ENCODE measurements at regions not wholly inside any gene's neighbourhood (a gene's known extent, or its start where the extent isn't known, plus 50 kb on each side); places are given as distances from the start of the nearest gene placed in this dataset.

GRCh38 chr14:105982664-105983063 lies 456.3 kb downstream of the TMEM121 start:
- Mint-ChIP-seq H3K9me3 (no peaks in the 10 kb centered on the region), H3K27ac (peak overlapping the region; percentile 80), H3K27me3 (no peaks in the 10 kb centered on the region), H3K4me1 (ENCODE audit: low read depth) (peaks cover 70% of the 10 kb centered on the region), H3K4me3 (no peak overlapping the region), H3K36me3 (ENCODE audit: low read depth) (no peaks in the 10 kb centered on the region)
- ChIA-PET CTCF (no interaction called here), POLR2A (no interaction called here)
- DNase-seq (no peak), ATAC-seq (ENCODE audit: poor library complexity) (no peak)
- Histone ChIP-seq H3K4me1 (ENCODE audit: insufficient read depth, low read length) (peaks cover 52% of the 10 kb centered on the region), H3K27ac (ENCODE audit: low read depth in 1 of 2, low read length in 2 of 2) (no peak overlapping the region), H3K27me3 (ENCODE audit: control insufficient read depth in 1 of 2, insufficient read depth in 2 of 2, low read length in 2 of 2) (no peaks in the 10 kb centered on the region), H3K4me3 (ENCODE audit: low read length) (no peak overlapping the region), H3K9me3 (ENCODE audit: control insufficient read depth in 1 of 2, insufficient read depth in 1 of 2, low read length in 2 of 2) (no peaks in the 10 kb centered on the region), H3K36me3 (ENCODE audit: insufficient read depth, low read length) (no peaks in the 10 kb centered on the region)
- no peak for TF ChIP-seq CTCF (IDR thresholded peaks at IDR 0.05)
- intact Hi-C loops (cut with DNase I, micrococcal nuclease), result no loop called here

- Mint-ChIP-seq H3K4me3 (peak overlapping the region; percentile 77), H3K36me3 (ENCODE audit: low read depth) (no peaks in the 10 kb centered on the region), H3K4me1 (ENCODE audit: low read depth) (peaks cover 65% of the 10 kb centered on the region), H3K27ac (peak overlapping the region; percentile 97), H3K27me3 (no peaks in the 10 kb centered on the region), H3K9me3 (no peaks in the 10 kb centered on the region)
- Histone ChIP-seq H3K4me3 (ENCODE audit: low read length) (no peak overlapping the region), H3K36me3 (ENCODE audit: insufficient read depth, low read length) (no peaks in the 10 kb centered on the region), H3K27ac (ENCODE audit: low read depth in 1 of 2, low read length in 2 of 2) (peak overlapping the region; percentile 16 to 29), H3K4me1 (ENCODE audit: insufficient read depth, low read length) (peaks cover 54% of the 10 kb centered on the region), H3K9me3 (ENCODE audit: control insufficient read depth in 1 of 2, insufficient read depth in 1 of 2, low read length in 2 of 2) (no peaks in the 10 kb centered on the region), H3K27me3 (ENCODE audit: control insufficient read depth in 1 of 2, insufficient read depth in 2 of 2, low read length in 2 of 2) (no peaks in the 10 kb centered on the region)
- ATAC-seq (ENCODE audit: poor library complexity) (peak; percentile 16), DNase-seq (no peak)
- ChIA-PET CTCF (interaction anchor here (1.8 kb wide), 1 partner anchor 15 kb away, joined by 5 read pairs; no protein-coding TSS in a partner anchor), POLR2A (interaction anchor here (0.7 to 1.8 kb wide), 5 partner anchors 9 to 39 kb away, joined by 3 to 10 read pairs (median 3); no protein-coding TSS in a partner anchor)
- no peak for TF ChIP-seq CTCF (IDR thresholded peaks at IDR 0.05)
- intact Hi-C loops (cut with DNase I, micrococcal nuclease), result no loop called here
These were observed 460.5 kb downstream of the TMEM121 start for GRCh38 chr14:105986894-105987284.

GRCh38 chr14:105987563-105987962 lies 461.2 kb downstream of the TMEM121 start:
- H3K27ac ChIP-seq (ENCODE audit: low read depth in 1 of 2, low read length in 2 of 2), result no peak overlapping the region
- H3K4me1 Mint-ChIP-seq (ENCODE audit: low read depth), result peaks cover 58% of the 10 kb centered on the region
- no peaks in the 10 kb centered on the region for H3K9me3 Mint-ChIP-seq
- ChIA-PET CTCF (interaction anchor here (1.4 kb wide), 1 partner anchor 11 kb away, joined by 4 read pairs; no protein-coding TSS in a partner anchor), POLR2A (interaction anchor here (0.7 to 1.7 kb wide), 2 partner anchors 9 to 17 kb away, joined by 3 to 5 read pairs; no protein-coding TSS in a partner anchor)
- no peaks in the 10 kb centered on the region for H3K27me3 Mint-ChIP-seq
- TF ChIP-seq CTCF (IDR thresholded peaks at IDR 0.05), result no peak
- peaks cover 47% of the 10 kb centered on the region for H3K4me1 ChIP-seq (ENCODE audit: insufficient read depth, low read length)
- H3K36me3 ChIP-seq (ENCODE audit: insufficient read depth, low read length), result no peaks in the 10 kb centered on the region
- DNase-seq (peak in 1 of 14 experiments; percentile 21), ATAC-seq (ENCODE audit: poor library complexity) (no peak)
- H3K4me3 Mint-ChIP-seq, result peak overlapping the region; percentile 12
- H3K4me3 ChIP-seq (ENCODE audit: low read length), result no peak overlapping the region
- intact Hi-C loops (cut with DNase I, micrococcal nuclease), result no loop called here
- no peaks in the 10 kb centered on the region for H3K9me3 ChIP-seq (ENCODE audit: control insufficient read depth in 1 of 2, insufficient read depth in 1 of 2, low read length in 2 of 2)
- no peaks in the 10 kb centered on the region for H3K27me3 ChIP-seq (ENCODE audit: control insufficient read depth in 1 of 2, insufficient read depth in 2 of 2, low read length in 2 of 2)
- peak overlapping the region; percentile 97 for H3K27ac Mint-ChIP-seq
- no peaks in the 10 kb centered on the region for H3K36me3 Mint-ChIP-seq (ENCODE audit: low read depth)

Measured in CD4-positive, alpha-beta T cell (primary cell).